ENCODE measurements at regions not wholly inside any gene's neighbourhood (a gene's known extent, or its start where the extent isn't known, plus 50 kb on each side); places are given as distances from the start of the nearest gene placed in this dataset.

DNA sequence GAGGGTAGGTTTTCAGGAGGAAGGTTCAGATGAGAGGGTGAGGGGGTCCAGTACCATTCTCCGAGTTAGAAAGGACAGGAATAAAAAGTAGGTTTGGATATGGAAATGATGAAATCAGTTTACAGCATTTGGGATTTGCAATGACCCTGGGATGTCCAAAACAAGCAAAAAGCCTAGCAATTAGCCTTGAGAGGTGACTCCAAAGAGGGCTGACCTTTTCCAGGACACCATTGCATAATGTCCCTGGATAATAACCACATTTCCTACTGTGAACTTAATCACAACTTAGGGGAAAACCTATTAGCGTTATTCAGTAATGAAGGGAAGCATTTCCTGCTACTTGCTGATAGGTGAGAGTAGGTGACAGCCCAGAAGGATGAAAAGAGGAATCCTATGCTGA lies 101.4 kb upstream of the ARHGAP42 start:
- no peak for DNase-seq

DNA sequence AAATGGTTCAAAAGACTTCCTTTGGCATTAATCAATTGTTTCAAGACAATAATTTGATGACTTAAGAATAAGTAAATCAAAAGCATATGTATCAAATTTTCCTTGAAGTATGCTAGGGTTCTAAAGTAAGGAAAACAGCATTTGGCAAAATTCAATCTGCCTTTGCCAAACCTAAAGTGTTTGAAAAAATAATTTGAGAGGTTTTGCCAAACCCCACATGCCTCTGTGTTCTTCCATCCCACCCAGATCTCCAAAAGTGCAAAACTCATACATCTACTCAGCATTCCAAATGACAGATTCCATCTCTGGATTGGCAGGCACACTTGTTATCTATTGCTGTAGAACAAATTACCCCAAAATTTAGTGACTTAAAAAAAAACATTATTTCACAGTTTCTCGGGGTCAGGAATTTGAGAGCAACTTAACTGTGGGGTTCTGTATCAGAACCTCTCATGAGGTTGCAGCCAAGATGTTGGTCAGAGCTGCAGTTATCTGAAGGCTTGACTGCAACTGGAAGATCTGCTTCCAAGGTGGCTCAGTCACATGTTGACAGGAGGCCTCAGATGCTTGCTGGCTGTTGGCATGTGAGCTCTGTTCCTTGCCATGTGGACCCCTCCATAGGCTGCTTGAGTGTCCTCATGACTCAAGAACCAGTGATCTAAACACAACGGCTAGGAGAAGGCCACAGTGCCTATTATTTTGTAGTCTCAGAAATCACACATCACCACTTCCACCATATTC lies 100.6 kb upstream of the ARHGAP42 start:
- intact Hi-C loops (cut with DNase I) = no loop called here
- no peaks in the 10 kb centered on the region for H3K9me3 ChIP-seq (ENCODE audit: control insufficient read depth in 2 of 3, insufficient read depth in 1 of 3, low read length in 3 of 3)
- TF ChIP-seq, protein P1, sequence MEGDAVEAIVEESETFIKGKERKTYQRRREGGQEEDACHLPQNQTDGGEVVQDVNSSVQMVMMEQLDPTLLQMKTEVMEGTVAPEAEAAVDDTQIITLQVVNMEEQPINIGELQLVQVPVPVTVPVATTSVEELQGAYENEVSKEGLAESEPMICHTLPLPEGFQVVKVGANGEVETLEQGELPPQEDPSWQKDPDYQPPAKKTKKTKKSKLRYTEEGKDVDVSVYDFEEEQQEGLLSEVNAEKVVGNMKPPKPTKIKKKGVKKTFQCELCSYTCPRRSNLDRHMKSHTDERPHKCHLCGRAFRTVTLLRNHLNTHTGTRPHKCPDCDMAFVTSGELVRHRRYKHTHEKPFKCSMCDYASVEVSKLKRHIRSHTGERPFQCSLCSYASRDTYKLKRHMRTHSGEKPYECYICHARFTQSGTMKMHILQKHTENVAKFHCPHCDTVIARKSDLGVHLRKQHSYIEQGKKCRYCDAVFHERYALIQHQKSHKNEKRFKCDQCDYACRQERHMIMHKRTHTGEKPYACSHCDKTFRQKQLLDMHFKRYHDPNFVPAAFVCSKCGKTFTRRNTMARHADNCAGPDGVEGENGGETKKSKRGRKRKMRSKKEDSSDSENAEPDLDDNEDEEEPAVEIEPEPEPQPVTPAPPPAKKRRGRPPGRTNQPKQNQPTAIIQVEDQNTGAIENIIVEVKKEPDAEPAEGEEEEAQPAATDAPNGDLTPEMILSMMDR (IDR thresholded peaks at IDR 0.05; ENCODE audit: borderline replicate concordance, extremely low read depth, insufficient read depth) = no peak
- H3K27ac ChIP-seq (ENCODE audit: low read depth in 2 of 2, low read length in 2 of 2) = no peak overlapping the region
- no peaks in the 10 kb centered on the region for H3K4me1 ChIP-seq (ENCODE audit: control insufficient read depth in 2 of 3, insufficient read depth in 2 of 3, low read depth in 1 of 3, low read length in 3 of 3)
- DNase-seq (no peak), FAIRE-seq (no peak)
- no peaks in the 10 kb centered on the region for H3K36me3 ChIP-seq (ENCODE audit: control insufficient read depth in 2 of 3, insufficient read depth in 3 of 3, low read length in 3 of 3)
- H3K9ac ChIP-seq (ENCODE audit: low read length in 3 of 3) = no peak overlapping the region
- H3K27me3 ChIP-seq (ENCODE audit: control insufficient read depth, insufficient read depth, low read length) = no peaks in the 10 kb centered on the region
- no peak overlapping the region for H3K4me3 ChIP-seq (ENCODE audit: low read length in 3 of 3)

More for the DNA sequence above, 101.4 kb upstream of the ARHGAP42 start:
- H3K27ac ChIP-seq (ENCODE audit: low read depth in 2 of 2, low read length in 2 of 2) = no peak overlapping the region
- H3K9me3 ChIP-seq (ENCODE audit: control insufficient read depth in 2 of 3, insufficient read depth in 1 of 3, low read length in 3 of 3) = no peaks in the 10 kb centered on the region
- H3K4me3 ChIP-seq (ENCODE audit: low read length in 3 of 3) = no peak overlapping the region
- no peaks in the 10 kb centered on the region for H3K36me3 ChIP-seq (ENCODE audit: control insufficient read depth in 2 of 3, insufficient read depth in 3 of 3, low read length in 3 of 3)
- intact Hi-C loops (cut with DNase I) = no loop called here
- TF ChIP-seq, protein P1 (IDR thresholded peaks at IDR 0.05; ENCODE audit: borderline replicate concordance, extremely low read depth, insufficient read depth) = no peak
- no peak for FAIRE-seq
- no peaks in the 10 kb centered on the region for H3K27me3 ChIP-seq (ENCODE audit: control insufficient read depth, insufficient read depth, low read length)
- no peak overlapping the region for H3K9ac ChIP-seq (ENCODE audit: low read length in 3 of 3)
- H3K4me1 ChIP-seq (ENCODE audit: control insufficient read depth in 2 of 3, insufficient read depth in 2 of 3, low read depth in 1 of 3, low read length in 3 of 3) = no peaks in the 10 kb centered on the region

DNA sequence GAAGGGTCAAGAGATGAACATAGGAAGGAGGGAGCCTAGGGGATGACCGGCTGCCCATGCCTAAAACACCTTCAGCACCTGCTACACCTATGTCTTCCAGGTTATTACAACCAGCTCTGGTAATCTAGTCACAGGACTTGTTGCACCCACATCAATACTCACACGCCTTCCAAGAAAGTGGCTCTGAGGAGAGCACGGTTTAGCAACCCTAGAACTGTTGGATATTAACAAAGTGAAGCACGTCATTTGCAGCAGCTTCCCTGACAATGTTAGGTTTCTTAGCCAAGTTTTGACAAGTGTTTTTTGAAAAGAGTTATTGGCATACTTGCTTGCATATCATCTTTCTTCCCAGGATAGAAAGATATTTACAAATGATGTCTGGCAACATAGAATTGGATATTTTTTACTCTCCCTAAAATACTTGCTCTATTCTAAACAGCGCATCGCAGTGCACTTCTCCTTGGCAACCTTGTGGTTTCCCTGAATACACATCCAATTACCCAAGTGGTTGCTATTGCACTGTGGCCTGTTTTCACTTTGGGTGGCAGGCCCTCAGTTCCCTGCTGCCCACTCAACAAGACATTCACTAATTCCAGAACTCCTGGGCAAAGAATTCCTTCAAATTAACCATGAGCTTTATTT lies 94.3 kb upstream of the ARHGAP42 start:
- no peak overlapping the region for H3K4me3 ChIP-seq (ENCODE audit: low read length in 3 of 3)
- no peak overlapping the region for H3K27ac ChIP-seq (ENCODE audit: low read depth in 2 of 2, low read length in 2 of 2)
- H3K27me3 ChIP-seq (ENCODE audit: control insufficient read depth, insufficient read depth, low read length) = no peaks in the 10 kb centered on the region
- no peak overlapping the region for H3K9ac ChIP-seq (ENCODE audit: low read length in 3 of 3)
- DNase-seq (no peak), FAIRE-seq (no peak)
- no peaks in the 10 kb centered on the region for H3K4me1 ChIP-seq (ENCODE audit: control insufficient read depth in 2 of 3, insufficient read depth in 2 of 3, low read depth in 1 of 3, low read length in 3 of 3)
- no peaks in the 10 kb centered on the region for H3K9me3 ChIP-seq (ENCODE audit: control insufficient read depth in 2 of 3, insufficient read depth in 1 of 3, low read length in 3 of 3)
- TF ChIP-seq, protein P1 (IDR thresholded peaks at IDR 0.05; ENCODE audit: borderline replicate concordance, extremely low read depth, insufficient read depth) = no peak
- no peaks in the 10 kb centered on the region for H3K36me3 ChIP-seq (ENCODE audit: control insufficient read depth in 2 of 3, insufficient read depth in 3 of 3, low read length in 3 of 3)
- intact Hi-C loops (cut with DNase I) = no loop called here
